ENCODE measurements at regions not wholly inside any gene's neighbourhood (a gene's known extent, or its start where the extent isn't known, plus 50 kb on each side); places are given as distances from the start of the nearest gene placed in this dataset.

DNA sequence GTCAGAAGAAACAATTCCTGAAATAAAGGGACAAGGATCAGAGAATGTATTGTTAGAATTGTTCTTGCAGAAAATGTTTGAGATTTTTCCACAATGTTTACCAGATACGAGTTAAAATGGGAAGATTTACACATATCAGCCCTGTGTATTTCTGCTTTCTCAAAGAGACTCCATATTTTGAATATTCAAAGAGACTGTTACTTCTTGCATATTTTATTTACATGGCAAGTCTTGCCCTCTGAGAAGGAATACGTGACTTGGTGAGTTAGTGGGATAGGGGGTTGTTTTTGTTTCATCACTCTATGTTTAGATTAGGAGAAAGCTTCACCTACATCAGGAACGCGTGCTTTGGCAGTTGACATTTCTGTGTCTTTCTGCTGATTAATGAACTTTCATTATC lies 56.1 kb upstream of the ZDHHC17 start:
- DNase-seq (ENCODE audit: low spot score) = no peak

DNA sequence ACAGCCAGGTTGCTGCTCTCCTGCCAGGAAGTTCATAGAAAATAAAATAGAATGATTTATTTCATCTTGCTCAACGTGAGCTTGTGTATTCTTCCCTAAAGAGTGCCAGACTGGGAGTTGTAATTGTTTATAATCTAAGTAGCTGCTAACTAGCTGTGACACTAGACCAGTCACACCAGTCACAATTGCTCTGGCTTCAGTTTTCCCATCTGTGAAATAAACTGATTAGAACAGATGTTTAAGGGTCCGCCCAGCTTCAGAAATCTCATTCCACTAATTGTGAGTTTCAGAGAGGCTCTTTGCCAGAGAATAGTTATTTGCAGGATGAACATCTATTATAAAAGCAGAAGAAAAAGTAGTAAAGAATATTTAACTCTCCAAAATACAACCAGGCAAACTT lies 55.6 kb upstream of the ZDHHC17 start:
- DNase-seq (ENCODE audit: low spot score) = no peak

DNA sequence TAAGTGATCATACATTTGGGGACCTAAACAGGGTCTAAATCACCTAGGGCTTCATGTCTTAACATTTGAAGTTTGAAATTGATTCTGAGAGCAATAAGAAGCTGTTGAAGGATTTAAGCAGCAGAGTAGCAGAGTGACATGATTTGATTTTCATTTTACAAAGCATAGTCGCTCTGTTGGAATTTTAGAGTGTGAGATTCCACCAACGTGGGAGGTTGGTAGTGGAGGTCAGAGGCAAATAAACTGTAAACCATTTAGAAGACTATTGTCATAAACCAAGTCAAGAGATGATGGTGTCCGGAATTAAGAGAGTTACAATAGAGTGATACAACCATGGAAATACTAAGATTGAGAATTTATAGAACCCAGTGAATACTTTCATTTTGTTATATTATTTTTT lies 52.7 kb upstream of the ZDHHC17 start:
- no peak for DNase-seq (ENCODE audit: low spot score)

DNA sequence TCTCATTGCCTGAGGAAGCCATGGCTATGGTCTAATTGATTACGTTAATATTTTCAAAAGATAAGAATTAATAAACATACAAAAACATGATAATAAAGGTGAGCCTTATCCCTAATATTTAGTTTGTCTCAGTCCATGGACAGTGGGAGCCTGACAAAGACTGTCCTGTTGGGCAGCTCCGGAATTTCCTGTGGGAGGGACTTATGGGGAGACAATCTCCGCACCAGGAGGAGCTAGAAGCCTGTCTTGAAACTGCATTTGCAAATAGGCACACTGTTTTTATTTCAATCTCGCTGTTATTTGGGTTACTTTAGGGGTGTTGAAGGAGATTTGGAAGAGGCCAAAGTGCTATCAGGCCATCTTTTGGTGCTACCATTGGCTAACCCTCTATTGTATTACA lies 50.8 kb upstream of the ZDHHC17 start:
- DNase-seq (ENCODE audit: low spot score) = no peak

DNA sequence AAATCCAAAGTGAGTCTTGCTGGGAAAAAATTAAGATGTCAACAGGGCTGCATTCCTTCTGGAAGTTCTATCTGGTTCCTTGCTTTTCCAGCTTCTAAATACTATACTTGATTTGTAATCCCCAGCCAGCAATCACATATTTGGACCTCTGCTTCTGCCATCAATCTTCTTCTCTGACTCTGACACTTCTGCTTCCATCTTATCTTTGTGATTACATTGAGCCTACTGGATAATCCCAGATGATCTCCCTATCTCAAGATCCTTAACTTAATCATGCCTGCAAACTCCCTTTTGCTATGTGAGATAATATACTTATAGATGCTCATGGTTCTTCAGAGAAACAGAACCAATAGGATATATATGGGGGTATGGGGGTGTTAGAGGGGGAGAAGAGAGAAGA lies 49.9 kb upstream of the ZDHHC17 start:
- DNase-seq (ENCODE audit: low spot score) = no peak

Measured in mucosa of gallbladder (tissue), 1 donor.